ENCODE measurements at regions not wholly inside any gene's neighbourhood (a gene's known extent, or its start where the extent isn't known, plus 50 kb on each side); places are given as distances from the start of the nearest gene placed in this dataset.
A peak's percentile ranks its signal among the peaks of the same experiment; 100 is the strongest.
"Not testable (repeated sequence)": the region's sequence is repeated elsewhere in the genome, so short reads cannot be mapped to it uniquely, and the experiment has no call there.

GRCh38 chr13:37164635-37165034 is 59.2 kb upstream of the CSNK1A1L start:
- no peak for DNase-seq (ENCODE audit: low read depth)
- TF ChIP-seq CTCF (IDR thresholded peaks at IDR 0.05; ENCODE audit: insufficient read depth, low read depth, low read length) = no peak
- no peak overlapping the region for H3K4me3 ChIP-seq (ENCODE audit: low read depth, low read length)

GRCh38 chr13:37163641-37164265 is 58.3 kb upstream of the CSNK1A1L start:
- peak; percentile 21 for DNase-seq (ENCODE audit: low read depth)
- H3K4me3 ChIP-seq (ENCODE audit: low read depth, low read length) = no peak overlapping the region
- no peak for TF ChIP-seq CTCF (IDR thresholded peaks at IDR 0.05; ENCODE audit: insufficient read depth, low read depth, low read length)

GRCh38 chr13:37158481-37158880 is 53.0 kb upstream of the CSNK1A1L start:
- DNase-seq (ENCODE audit: low read depth) = no peak
- no peak for TF ChIP-seq CTCF (IDR thresholded peaks at IDR 0.05; ENCODE audit: insufficient read depth, low read depth, low read length)
- H3K4me3 ChIP-seq (ENCODE audit: low read depth, low read length) = no peak overlapping the region

- DNase-seq (ENCODE audit: low read depth) = not testable (repeated sequence)
These were observed 50.2 kb upstream of the CSNK1A1L start for GRCh38 chr13:37155613-37156097.

More at GRCh38 chr13:37155613-37156097, 50.2 kb upstream of the CSNK1A1L start:
- peak overlapping the region; percentile 18 for H3K4me3 ChIP-seq (ENCODE audit: low read depth, low read length)
